ENCODE measurements at regions not wholly inside any gene's neighbourhood (a gene's known extent, or its start where the extent isn't known, plus 50 kb on each side); places are given as distances from the start of the nearest gene placed in this dataset.

DNA sequence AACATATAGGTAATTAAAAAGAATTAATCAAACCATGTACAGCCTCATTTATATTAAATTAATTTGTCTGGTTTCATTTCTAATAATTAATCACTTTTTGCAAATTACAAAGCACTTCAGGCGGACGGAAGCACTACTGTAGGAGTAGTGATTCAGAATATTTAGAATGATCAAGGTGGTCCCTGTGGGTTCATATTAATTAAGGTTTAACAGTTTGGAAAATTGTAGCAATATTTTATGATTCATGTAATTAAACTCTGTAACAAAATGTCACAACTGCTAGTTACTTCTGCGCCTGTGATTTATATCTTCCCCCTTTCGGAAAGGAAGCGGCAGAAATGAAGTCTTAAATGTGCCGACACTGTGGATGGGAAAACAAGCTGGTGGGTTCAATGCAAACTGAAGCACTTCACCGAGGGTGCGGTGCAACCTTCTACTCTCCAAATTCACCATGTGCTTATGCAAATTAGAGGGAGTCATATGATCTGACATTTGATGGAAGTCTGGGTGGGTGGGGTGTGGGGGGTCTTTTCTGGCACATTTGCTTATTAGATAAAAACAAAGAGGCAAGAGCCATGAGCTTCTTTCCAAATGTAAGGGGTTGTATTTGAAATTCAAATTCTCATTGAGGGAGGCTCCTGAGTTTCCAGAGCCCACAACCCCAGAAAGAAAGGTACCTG lies 679.4 kb downstream of the TOX3 start:
- no peak overlapping the region for H3K27ac ChIP-seq
- no peaks in the 10 kb centered on the region for H3K9me3 ChIP-seq
- H3K4me1 ChIP-seq, result no peaks in the 10 kb centered on the region
- DNase-seq (ENCODE audit: low spot score in 2 of 2), result no peak
- TF ChIP-seq POLR2A (IDR thresholded peaks at IDR 0.05) (no peak), POLR2AphosphoS5 (IDR thresholded peaks at IDR 0.05) (no peak)
- TF ChIP-seq, protein P1, sequence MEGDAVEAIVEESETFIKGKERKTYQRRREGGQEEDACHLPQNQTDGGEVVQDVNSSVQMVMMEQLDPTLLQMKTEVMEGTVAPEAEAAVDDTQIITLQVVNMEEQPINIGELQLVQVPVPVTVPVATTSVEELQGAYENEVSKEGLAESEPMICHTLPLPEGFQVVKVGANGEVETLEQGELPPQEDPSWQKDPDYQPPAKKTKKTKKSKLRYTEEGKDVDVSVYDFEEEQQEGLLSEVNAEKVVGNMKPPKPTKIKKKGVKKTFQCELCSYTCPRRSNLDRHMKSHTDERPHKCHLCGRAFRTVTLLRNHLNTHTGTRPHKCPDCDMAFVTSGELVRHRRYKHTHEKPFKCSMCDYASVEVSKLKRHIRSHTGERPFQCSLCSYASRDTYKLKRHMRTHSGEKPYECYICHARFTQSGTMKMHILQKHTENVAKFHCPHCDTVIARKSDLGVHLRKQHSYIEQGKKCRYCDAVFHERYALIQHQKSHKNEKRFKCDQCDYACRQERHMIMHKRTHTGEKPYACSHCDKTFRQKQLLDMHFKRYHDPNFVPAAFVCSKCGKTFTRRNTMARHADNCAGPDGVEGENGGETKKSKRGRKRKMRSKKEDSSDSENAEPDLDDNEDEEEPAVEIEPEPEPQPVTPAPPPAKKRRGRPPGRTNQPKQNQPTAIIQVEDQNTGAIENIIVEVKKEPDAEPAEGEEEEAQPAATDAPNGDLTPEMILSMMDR (IDR thresholded peaks at IDR 0.05), result no peak
- intact Hi-C loops (cut with DNase I; ENCODE audit: low total_unique reads), result no loop called here
- H3K4me3 ChIP-seq, result no peak overlapping the region
- no peaks in the 10 kb centered on the region for H3K36me3 ChIP-seq
- H3K27me3 ChIP-seq, result peaks cover 0 to 14% of the 10 kb centered on the region in 2 donors

DNA sequence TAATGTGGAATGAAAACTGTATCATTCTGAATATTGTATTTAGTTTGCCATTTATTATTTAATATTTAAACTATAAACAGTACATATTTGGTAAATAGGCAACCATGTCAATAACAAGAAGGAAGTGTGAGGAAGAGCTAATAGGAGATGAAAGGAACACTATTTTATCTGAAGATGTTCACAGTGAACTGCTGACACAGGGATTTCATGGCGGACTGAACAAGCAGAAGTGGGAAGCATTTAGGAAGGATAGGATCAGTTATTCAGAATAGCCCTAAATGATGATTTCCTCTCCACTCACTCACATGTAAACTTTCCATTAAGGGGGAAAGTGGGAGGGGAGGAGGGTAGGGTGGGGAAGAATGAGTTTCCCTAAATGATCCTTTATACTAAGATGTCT lies 682.4 kb downstream of the TOX3 start:
- intact Hi-C loops (cut with DNase I; ENCODE audit: low total_unique reads), result no loop called here

DNA sequence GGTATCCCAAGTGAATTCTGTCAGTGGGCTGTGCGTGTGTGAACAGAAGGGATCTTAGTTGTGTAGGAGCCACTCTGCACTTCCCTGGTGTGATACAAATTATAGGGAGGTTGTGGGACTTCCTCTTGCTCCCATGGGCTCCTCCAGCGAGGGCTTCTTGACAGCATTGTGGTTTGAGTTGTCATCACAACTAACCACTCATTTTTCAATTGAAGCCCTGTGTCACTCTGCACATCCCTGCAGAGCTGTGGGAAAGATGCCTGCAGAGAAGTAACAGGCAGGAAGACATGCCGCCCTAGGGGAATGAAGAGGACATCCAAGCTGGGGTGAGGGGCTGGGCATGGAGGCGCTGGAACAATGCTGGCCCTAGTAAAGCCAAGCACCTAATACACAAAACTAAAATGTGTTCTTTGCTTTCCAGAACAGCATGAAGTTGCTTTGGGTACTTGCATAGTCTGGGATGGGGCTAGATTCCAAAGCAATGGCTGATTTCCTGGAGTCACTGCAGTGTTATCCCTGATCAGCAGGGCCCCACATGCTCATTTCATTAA lies 692.5 kb downstream of the TOX3 start:
- no peaks in the 10 kb centered on the region for H3K4me1 ChIP-seq
- H3K9me3 ChIP-seq, result peaks cover 0 to 8% of the 10 kb centered on the region in 2 donors
- DNase-seq (ENCODE audit: low spot score in 2 of 2), result no peak
- intact Hi-C loops (cut with DNase I; ENCODE audit: low total_unique reads), result no loop called here
- TF ChIP-seq POLR2AphosphoS5 (IDR thresholded peaks at IDR 0.05), result no peak
- no peak for TF ChIP-seq POLR2A (IDR thresholded peaks at IDR 0.05)
- TF ChIP-seq, protein P1 (IDR thresholded peaks at IDR 0.05), result no peak
- H3K36me3 ChIP-seq, result no peaks in the 10 kb centered on the region
- no peak overlapping the region for H3K27ac ChIP-seq
- H3K27me3 ChIP-seq, result no peaks in the 10 kb centered on the region
- no peak overlapping the region for H3K4me3 ChIP-seq

More for the DNA sequence above, 682.4 kb downstream of the TOX3 start:
- H3K4me1 ChIP-seq, result no peaks in the 10 kb centered on the region
- H3K9me3 ChIP-seq, result no peaks in the 10 kb centered on the region
- peaks cover 0 to 10% of the 10 kb centered on the region in 2 donors for H3K27me3 ChIP-seq
- no peak for DNase-seq (ENCODE audit: low spot score in 2 of 2)
- no peak overlapping the region for H3K4me3 ChIP-seq
- no peaks in the 10 kb centered on the region for H3K36me3 ChIP-seq
- H3K27ac ChIP-seq, result no peak overlapping the region
- TF ChIP-seq, protein P1 (IDR thresholded peaks at IDR 0.05), result no peak
- TF ChIP-seq POLR2AphosphoS5 (IDR thresholded peaks at IDR 0.05) (no peak), POLR2A (IDR thresholded peaks at IDR 0.05) (no peak)

DNA sequence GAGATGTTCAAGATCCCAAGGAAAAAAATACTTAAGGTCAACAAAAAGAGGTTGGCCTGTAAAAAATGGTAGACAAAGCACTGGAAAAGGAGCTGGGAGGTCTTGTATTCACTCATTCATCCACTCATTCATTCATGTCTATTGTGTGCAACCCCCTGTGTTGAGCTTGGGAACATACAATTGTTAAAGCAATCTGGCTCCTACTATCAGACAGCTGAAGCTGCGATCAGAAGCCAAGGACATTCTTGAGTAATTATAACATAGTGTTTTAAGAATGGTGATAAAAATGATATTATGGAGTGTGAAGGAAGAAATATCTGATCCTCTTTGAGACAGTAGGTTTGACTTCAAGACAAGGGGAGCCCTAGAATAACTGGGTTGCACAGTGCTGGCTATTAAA lies 693.4 kb downstream of the TOX3 start:
- no peaks in the 10 kb centered on the region for H3K36me3 ChIP-seq
- no peak for DNase-seq (ENCODE audit: low spot score in 2 of 2)
- no peaks in the 10 kb centered on the region for H3K4me1 ChIP-seq
- TF ChIP-seq POLR2AphosphoS5 (IDR thresholded peaks at IDR 0.05) (no peak), POLR2A (IDR thresholded peaks at IDR 0.05) (no peak)
- TF ChIP-seq, protein P1 (IDR thresholded peaks at IDR 0.05), result no peak
- H3K9me3 ChIP-seq, result peaks cover 0 to 8% of the 10 kb centered on the region in 2 donors
- intact Hi-C loops (cut with DNase I; ENCODE audit: low total_unique reads), result no loop called here
- H3K4me3 ChIP-seq, result no peak overlapping the region
- no peaks in the 10 kb centered on the region for H3K27me3 ChIP-seq
- H3K27ac ChIP-seq, result no peak overlapping the region

DNA sequence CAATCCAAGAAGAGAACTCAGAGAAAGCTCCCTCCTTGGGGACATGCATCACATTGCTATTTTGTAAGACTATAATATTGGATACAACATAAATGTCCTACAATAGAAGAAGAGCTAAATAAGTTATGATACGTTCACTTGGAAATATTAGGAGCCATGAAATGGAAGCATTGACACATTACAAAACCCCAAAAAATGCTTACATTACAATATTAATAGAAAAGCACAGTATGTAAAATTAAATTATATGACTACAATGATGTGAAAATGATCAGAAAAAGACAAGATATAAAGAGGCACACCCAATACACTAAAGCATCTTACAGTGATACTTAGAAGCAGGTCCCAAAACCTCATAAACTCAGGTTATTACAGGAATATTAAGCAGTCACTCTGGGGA lies 694.1 kb downstream of the TOX3 start:
- intact Hi-C loops (cut with DNase I; ENCODE audit: low total_unique reads), result no loop called here
- no peaks in the 10 kb centered on the region for H3K4me1 ChIP-seq
- no peaks in the 10 kb centered on the region for H3K36me3 ChIP-seq
- H3K9me3 ChIP-seq, result peaks cover 0 to 8% of the 10 kb centered on the region in 2 donors
- TF ChIP-seq POLR2A (IDR thresholded peaks at IDR 0.05), result no peak
- TF ChIP-seq, protein P1 (IDR thresholded peaks at IDR 0.05), result no peak
- no peak for TF ChIP-seq POLR2AphosphoS5 (IDR thresholded peaks at IDR 0.05)
- H3K4me3 ChIP-seq, result no peak overlapping the region
- no peaks in the 10 kb centered on the region for H3K27me3 ChIP-seq
- DNase-seq (ENCODE audit: low spot score in 2 of 2), result no peak
- H3K27ac ChIP-seq, result no peak overlapping the region

All from breast epithelium (tissue), 4 donors.